ENCODE measurements at regions not wholly inside any gene's neighbourhood (a gene's known extent, or its start where the extent isn't known, plus 50 kb on each side); places are given as distances from the start of the nearest gene placed in this dataset.

DNA sequence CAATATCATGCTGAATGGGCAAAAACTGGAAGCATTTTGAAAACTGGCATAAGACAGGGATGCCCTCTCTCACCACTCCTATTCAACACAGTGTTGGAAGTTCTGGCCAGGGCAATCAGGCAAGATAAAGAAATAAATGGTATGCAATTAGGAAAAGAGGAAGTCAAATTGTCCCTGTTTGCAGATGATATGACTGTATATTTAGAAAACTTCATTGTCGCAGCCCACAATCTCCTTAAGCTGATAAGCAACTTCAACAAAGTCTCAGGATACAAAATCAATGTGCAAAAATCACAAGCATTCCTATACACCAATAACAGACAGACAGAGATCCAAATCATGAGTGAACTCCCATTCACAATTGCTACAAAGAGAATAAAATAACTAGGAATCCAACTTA lies 136.8 kb downstream of the ZNF608 start (continued):
- TF ChIP-seq RCOR1 (IDR thresholded peaks at IDR 0.05; ENCODE audit: borderline replicate concordance in 1 of 2, low read depth in 2 of 2, low read length in 2 of 2): 0 out of 4 replicates have a peak, but pooled peaks of 1 of the 2 experiments have one; percentile 16

DNA sequence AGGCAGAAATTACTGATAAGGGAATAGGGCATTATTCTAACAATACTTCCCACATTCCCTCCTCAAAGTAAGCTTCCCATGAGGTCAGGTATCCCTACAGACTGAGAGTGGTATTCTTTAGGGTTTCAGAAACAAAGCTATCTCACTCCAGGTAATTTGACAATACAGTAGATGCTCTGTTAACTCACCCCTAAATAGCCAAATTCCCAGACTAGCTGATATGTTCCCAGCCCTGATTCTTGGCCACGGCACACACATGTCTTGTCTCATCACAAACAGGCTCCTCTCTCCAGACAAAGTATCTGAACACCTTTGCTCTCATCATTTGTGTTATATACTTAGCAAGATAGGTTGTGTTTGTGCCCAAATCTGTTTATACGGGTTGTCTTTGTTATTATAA lies 139.9 kb downstream of the ZNF608 start:
- intact Hi-C loops (cut with micrococcal nuclease) (no loop called here), in situ Hi-C loops (cut with MboI) (no loop called here)
- Histone ChIP-seq H3K9ac (ENCODE audit: insufficient read depth in 1 of 2, low read depth in 2 of 2, low read length in 2 of 2) (no peak overlapping the region), H4K20me1 (replicated peaks; ENCODE audit: control insufficient read depth, insufficient read depth, low read length) (no peaks in the 10 kb centered on the region), H3K27ac (ENCODE audit: extremely low read depth, low read depth, low read length) (no peak overlapping the region), H3K36me3 (ENCODE audit: control insufficient read depth, insufficient read depth, low read length) (no peaks in the 10 kb centered on the region), H3K4me1 (replicated peaks in 1 of 2; ENCODE audit: control insufficient read depth in 2 of 2, insufficient read depth in 2 of 2, low read length in 2 of 2) (no peaks in the 10 kb centered on the region), H3K4me2 (ENCODE audit: insufficient read depth, low read length) (no peak overlapping the region), H3K4me3 (no peak overlapping the region), H3K9me3 (replicated peaks; ENCODE audit: control insufficient read depth, insufficient read depth, low read depth, low read length) (no peaks in the 10 kb centered on the region), H2AFZ (ENCODE audit: low read depth, low read length) (no peak overlapping the region), H3K79me2 (ENCODE audit: control insufficient read depth, insufficient read depth, low read length) (no peaks in the 10 kb centered on the region), H3K9me1 (ENCODE audit: control insufficient read depth, insufficient read depth, low read length) (no peaks in the 10 kb centered on the region), H3K27me3 (ENCODE audit: control insufficient read depth in 2 of 2, insufficient read depth in 2 of 2, low read length in 2 of 2) (no peaks in the 10 kb centered on the region; a peak in 1 of 5 replicates)
- ChIA-PET POLR2A (no interaction called here), CTCF (ENCODE audit: low intra/inter-chr PET ratio) (no interaction called here)
- FAIRE-seq (no peak), ATAC-seq (no peak), DNase-seq (ENCODE audit: extremely low read depth in 1 of 4, low spot score in 3 of 4) (no peak)
- 74% methylated on average over 2 of the region's 2 CpGs for WGBS (ENCODE audit: insufficient coverage, low coverage, missing lambda C conversion rate)
- no TSS peak for BruUV-seq (replicated peaks)
- TF ChIP-seq, protein P1, sequence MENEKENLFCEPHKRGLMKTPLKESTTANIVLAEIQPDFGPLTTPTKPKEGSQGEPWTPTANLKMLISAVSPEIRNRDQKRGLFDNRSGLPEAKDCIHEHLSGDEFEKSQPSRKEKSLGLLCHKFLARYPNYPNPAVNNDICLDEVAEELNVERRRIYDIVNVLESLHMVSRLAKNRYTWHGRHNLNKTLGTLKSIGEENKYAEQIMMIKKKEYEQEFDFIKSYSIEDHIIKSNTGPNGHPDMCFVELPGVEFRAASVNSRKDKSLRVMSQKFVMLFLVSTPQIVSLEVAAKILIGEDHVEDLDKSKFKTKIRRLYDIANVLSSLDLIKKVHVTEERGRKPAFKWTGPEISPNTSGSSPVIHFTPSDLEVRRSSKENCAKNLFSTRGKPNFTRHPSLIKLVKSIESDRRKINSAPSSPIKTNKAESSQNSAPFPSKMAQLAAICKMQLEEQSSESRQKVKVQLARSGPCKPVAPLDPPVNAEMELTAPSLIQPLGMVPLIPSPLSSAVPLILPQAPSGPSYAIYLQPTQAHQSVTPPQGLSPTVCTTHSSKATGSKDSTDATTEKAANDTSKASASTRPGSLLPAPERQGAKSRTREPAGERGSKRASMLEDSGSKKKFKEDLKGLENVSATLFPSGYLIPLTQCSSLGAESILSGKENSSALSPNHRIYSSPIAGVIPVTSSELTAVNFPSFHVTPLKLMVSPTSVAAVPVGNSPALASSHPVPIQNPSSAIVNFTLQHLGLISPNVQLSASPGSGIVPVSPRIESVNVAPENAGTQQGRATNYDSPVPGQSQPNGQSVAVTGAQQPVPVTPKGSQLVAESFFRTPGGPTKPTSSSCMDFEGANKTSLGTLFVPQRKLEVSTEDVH (IDR thresholded peaks at IDR 0.05; ENCODE audit: low read depth, partially characterized antibody): no peak
- TF ChIP-seq DNMT1 (IDR thresholded peaks at IDR 0.05) (no peak), DDX20 (tag; IDR thresholded peaks at IDR 0.05; ENCODE audit: low read depth) (no peak), SMAD1 (IDR thresholded peaks at IDR 0.05; ENCODE audit: low read depth, low read length, partially characterized antibody) (no peak), FOSL1 (tag; conservative IDR thresholded peaks at IDR 0.05) (no peak), TAF9B (IDR thresholded peaks at IDR 0.05; ENCODE audit: partially characterized antibody) (no peak), MIER1 (IDR thresholded peaks at IDR 0.05; ENCODE audit: low read depth) (no peak), XRCC4 (IDR thresholded peaks at IDR 0.05; ENCODE audit: extremely low read depth, insufficient read depth, insufficient read length) (no peak), ZBTB17 (CRISPR knock-in tag; IDR thresholded peaks at IDR 0.05) (no peak), ZNF253 (CRISPR knock-in tag; conservative IDR thresholded peaks at IDR 0.05) (no peak), CC2D1A (IDR thresholded peaks at IDR 0.05) (no peak), FOXJ3 (CRISPR knock-in tag; IDR thresholded peaks at IDR 0.05) (no peak)
- TF ChIP-seq, protein P2, sequence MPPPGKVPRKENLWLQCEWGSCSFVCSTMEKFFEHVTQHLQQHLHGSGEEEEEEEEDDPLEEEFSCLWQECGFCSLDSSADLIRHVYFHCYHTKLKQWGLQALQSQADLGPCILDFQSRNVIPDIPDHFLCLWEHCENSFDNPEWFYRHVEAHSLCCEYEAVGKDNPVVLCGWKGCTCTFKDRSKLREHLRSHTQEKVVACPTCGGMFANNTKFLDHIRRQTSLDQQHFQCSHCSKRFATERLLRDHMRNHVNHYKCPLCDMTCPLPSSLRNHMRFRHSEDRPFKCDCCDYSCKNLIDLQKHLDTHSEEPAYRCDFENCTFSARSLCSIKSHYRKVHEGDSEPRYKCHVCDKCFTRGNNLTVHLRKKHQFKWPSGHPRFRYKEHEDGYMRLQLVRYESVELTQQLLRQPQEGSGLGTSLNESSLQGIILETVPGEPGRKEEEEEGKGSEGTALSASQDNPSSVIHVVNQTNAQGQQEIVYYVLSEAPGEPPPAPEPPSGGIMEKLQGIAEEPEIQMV (tag; conservative IDR thresholded peaks at IDR 0.05; ENCODE audit: low read depth): no peak
- TF ChIP-seq, protein P3, sequence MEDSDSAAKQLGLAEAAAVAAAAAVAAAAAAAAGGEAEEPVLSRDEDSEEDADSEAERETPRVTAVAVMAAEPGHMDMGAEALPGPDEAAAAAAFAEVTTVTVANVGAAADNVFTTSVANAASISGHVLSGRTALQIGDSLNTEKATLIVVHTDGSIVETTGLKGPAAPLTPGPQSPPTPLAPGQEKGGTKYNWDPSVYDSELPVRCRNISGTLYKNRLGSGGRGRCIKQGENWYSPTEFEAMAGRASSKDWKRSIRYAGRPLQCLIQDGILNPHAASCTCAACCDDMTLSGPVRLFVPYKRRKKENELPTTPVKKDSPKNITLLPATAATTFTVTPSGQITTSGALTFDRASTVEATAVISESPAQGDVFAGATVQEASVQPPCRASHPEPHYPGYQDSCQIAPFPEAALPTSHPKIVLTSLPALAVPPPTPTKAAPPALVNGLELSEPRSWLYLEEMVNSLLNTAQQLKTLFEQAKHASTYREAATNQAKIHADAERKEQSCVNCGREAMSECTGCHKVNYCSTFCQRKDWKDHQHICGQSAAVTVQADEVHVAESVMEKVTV (CRISPR knock-in tag; IDR thresholded peaks at IDR 0.05): no peak

Measured in K562 (cell line).